ENCODE measurements at regions not wholly inside any gene's neighbourhood (a gene's known extent, or its start where the extent isn't known, plus 50 kb on each side); places are given as distances from the start of the nearest gene placed in this dataset.

DNA sequence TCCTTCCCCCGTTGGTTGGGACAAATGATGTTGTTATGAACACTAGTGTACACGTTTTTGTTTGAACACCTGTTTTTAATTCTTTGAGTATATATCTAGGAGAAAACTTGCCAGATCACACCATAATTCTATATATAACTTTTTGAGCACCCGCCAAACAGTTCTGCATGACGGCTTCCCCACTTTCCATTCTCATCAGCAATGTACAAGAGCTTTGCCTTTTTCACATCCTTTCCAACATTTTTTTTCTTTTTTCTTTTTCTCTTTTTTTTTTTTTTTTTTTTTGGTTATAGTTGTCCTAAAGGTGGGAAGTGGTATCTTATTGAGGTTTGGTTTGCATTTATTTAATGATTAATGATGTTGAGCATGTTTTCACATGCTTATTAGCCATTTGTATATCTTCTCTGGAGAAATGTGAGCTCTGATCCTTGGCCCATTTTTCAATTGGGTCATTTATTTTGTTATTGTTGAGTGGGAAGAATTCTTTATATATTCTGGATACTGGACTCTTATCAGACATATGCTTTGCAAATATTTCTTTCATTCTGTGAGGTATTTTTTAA lies 86.9 kb upstream of the ZC3H15 start:
- DNase-seq (ENCODE audit: low read depth) = no peak
- TF ChIP-seq POLR2A (IDR thresholded peaks at IDR 0.05; ENCODE audit: extremely low read depth, insufficient read length) = no peak
- TF ChIP-seq, protein P1, sequence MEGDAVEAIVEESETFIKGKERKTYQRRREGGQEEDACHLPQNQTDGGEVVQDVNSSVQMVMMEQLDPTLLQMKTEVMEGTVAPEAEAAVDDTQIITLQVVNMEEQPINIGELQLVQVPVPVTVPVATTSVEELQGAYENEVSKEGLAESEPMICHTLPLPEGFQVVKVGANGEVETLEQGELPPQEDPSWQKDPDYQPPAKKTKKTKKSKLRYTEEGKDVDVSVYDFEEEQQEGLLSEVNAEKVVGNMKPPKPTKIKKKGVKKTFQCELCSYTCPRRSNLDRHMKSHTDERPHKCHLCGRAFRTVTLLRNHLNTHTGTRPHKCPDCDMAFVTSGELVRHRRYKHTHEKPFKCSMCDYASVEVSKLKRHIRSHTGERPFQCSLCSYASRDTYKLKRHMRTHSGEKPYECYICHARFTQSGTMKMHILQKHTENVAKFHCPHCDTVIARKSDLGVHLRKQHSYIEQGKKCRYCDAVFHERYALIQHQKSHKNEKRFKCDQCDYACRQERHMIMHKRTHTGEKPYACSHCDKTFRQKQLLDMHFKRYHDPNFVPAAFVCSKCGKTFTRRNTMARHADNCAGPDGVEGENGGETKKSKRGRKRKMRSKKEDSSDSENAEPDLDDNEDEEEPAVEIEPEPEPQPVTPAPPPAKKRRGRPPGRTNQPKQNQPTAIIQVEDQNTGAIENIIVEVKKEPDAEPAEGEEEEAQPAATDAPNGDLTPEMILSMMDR (IDR thresholded peaks at IDR 0.05; ENCODE audit: low read depth, low read length) = no peak
- TF ChIP-seq, protein P2, sequence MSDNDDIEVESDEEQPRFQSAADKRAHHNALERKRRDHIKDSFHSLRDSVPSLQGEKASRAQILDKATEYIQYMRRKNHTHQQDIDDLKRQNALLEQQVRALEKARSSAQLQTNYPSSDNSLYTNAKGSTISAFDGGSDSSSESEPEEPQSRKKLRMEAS (IDR thresholded peaks at IDR 0.05; ENCODE audit: low read depth, low read length) = no peak
- no peak for TF ChIP-seq MYC (IDR thresholded peaks at IDR 0.05; ENCODE audit: low read depth, low read length)
- H3K4me3 ChIP-seq (ENCODE audit: low read depth, low read length) = no peak overlapping the region

GRCh38 chr2:186405842-186406241 lies 80.2 kb upstream of the ZC3H15 start:
- DNase-seq (ENCODE audit: low read depth) = no peak
- TF ChIP-seq MYC (IDR thresholded peaks at IDR 0.05; ENCODE audit: low read depth, low read length) (no peak), POLR2A (IDR thresholded peaks at IDR 0.05; ENCODE audit: extremely low read depth, insufficient read length) (no peak)
- TF ChIP-seq, protein P1 (IDR thresholded peaks at IDR 0.05; ENCODE audit: low read depth, low read length) = no peak
- TF ChIP-seq, protein P2 (IDR thresholded peaks at IDR 0.05; ENCODE audit: low read depth, low read length) = no peak
- no peak overlapping the region for H3K4me3 ChIP-seq (ENCODE audit: low read depth, low read length)

DNA sequence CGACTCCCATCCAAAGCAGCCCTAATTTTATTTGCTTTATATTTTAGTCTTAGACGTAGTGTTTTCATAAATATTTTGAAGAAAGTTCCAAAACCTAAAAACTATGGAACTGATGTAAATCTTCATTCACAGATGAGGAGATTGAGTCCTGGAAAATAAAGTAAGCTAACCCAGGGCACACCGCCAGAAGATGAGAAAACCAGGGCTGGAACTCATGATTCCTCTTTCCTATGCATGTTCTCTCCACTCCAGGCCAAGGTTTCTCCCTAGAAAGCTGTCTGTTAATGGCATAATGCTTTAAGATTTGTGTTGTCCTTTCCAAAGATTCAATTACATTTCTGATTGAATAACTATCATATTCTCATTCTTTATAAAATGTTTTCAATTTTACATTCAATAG lies 78.4 kb upstream of the ZC3H15 start:
- H3K4me3 ChIP-seq (ENCODE audit: low read depth, low read length) = no peak overlapping the region
- TF ChIP-seq, protein P2 (IDR thresholded peaks at IDR 0.05; ENCODE audit: low read depth, low read length) = no peak
- TF ChIP-seq, protein P1 (IDR thresholded peaks at IDR 0.05; ENCODE audit: low read depth, low read length) = no peak
- TF ChIP-seq MYC (IDR thresholded peaks at IDR 0.05; ENCODE audit: low read depth, low read length) (no peak), POLR2A (IDR thresholded peaks at IDR 0.05; ENCODE audit: extremely low read depth, insufficient read length) (no peak)

GRCh38 chr2:186410802-186411201 lies 75.3 kb upstream of the ZC3H15 start:
- no peak overlapping the region for H3K4me3 ChIP-seq (ENCODE audit: low read depth, low read length)
- TF ChIP-seq, protein P2 (IDR thresholded peaks at IDR 0.05; ENCODE audit: low read depth, low read length) = no peak
- TF ChIP-seq POLR2A (IDR thresholded peaks at IDR 0.05; ENCODE audit: extremely low read depth, insufficient read length) (no peak), MYC (IDR thresholded peaks at IDR 0.05; ENCODE audit: low read depth, low read length) (no peak)
- TF ChIP-seq, protein P1 (IDR thresholded peaks at IDR 0.05; ENCODE audit: low read depth, low read length) = no peak
- no peak for DNase-seq (ENCODE audit: low read depth)

More for the DNA sequence above, 78.4 kb upstream of the ZC3H15 start:
- no peak for DNase-seq (ENCODE audit: low read depth)

GRCh38 chr2:186422226-186422625 lies 63.8 kb upstream of the ZC3H15 start:
- TF ChIP-seq, protein P2 (IDR thresholded peaks at IDR 0.05; ENCODE audit: low read depth, low read length) = peak; percentile 82
- TF ChIP-seq, protein P1 (IDR thresholded peaks at IDR 0.05; ENCODE audit: low read depth, low read length) = no peak
- DNase-seq (ENCODE audit: low read depth) = peak; percentile 34
- H3K4me3 ChIP-seq (ENCODE audit: low read depth, low read length) = no peak overlapping the region
